GM10266 (cell line): ENCODE measurements at regions not wholly inside any gene's neighbourhood (a gene's known extent, or its start where the extent isn't known, plus 50 kb on each side); places are given as distances from the start of the nearest gene placed in this dataset.

Experiments
- DNase-seq: peaks from one replicate; pipeline ENCODE4 v3.0.0; 2012; ENCODE audit errors: extremely low spot score
- CTCF ChIP-seq: IDR thresholded peaks from 2 replicates; pipeline ENCODE4 v1.5.1; 2012; ENCODE audit warnings: mild to moderate bottlenecking, low read depth; ENCODE audit not compliant: control insufficient read depth, insufficient read depth; ENCODE audit errors: missing control alignments

GRCh38 chr2:187912950-187913349 lies 358.7 kb upstream of the TFPI start:
- TF ChIP-seq CTCF, result no peak
- no peak for DNase-seq

- TF ChIP-seq CTCF, result no peak
Observed at GRCh38 chr2:187915810-187916209, 361.6 kb upstream of the TFPI start.

GRCh38 chr2:187916799-187917198 lies 362.6 kb upstream of the TFPI start:
- no peak for DNase-seq
- TF ChIP-seq CTCF, result no peak

More at GRCh38 chr2:187915810-187916209, 361.6 kb upstream of the TFPI start:
- DNase-seq, result no peak

- TF ChIP-seq CTCF, result no peak
- DNase-seq, result no peak
Observed at GRCh38 chr2:187917535-187917934, 363.3 kb upstream of the TFPI start.

- TF ChIP-seq CTCF, result no peak
- no peak for DNase-seq
Observed at GRCh38 chr2:187918996-187919821, 365.0 kb upstream of the TFPI start.

GRCh38 chr2:187920511-187920910 lies 366.3 kb upstream of the TFPI start:
- TF ChIP-seq CTCF, result no peak
- no peak for DNase-seq

GRCh38 chr2:187922846-187923245 lies 368.6 kb upstream of the TFPI start:
- DNase-seq, result no peak

More at GRCh38 chr2:187922846-187923245, 368.6 kb upstream of the TFPI start:
- no peak for TF ChIP-seq CTCF
